ENCODE measurements at regions not wholly inside any gene's neighbourhood (a gene's known extent, or its start where the extent isn't known, plus 50 kb on each side); places are given as distances from the start of the nearest gene placed in this dataset.

DNA sequence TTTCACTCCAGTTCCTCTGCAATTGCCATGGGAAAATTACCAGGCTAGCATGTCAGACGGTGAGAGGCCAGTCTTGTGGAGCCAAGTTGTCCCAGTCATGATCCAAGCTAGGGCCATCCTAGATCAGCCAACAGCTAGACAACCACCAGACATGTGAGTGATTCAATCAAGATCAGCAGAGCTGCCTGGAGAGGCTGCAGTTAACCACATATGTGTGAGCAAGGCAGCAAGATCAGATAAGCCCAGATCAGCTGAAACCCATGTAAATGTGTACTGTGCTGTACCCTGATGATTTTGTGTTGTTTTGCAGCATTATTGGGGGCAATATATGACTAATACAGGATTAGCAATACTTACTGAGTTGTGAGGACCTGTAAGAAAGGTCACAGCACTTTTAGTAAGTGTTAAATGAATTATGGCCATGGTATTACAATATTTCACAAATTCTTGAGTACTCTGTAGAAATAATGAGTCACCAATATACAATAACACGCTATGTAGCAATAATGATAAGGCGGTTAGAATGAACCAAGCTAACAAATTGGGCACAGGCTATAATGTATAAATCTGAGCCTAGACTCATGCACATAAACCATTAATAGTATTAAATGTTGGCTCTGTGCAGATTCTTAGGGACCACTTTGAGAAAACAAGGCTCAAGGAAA is 91.4 kb downstream of the SUDS3 start:
- TF ChIP-seq, protein P1, sequence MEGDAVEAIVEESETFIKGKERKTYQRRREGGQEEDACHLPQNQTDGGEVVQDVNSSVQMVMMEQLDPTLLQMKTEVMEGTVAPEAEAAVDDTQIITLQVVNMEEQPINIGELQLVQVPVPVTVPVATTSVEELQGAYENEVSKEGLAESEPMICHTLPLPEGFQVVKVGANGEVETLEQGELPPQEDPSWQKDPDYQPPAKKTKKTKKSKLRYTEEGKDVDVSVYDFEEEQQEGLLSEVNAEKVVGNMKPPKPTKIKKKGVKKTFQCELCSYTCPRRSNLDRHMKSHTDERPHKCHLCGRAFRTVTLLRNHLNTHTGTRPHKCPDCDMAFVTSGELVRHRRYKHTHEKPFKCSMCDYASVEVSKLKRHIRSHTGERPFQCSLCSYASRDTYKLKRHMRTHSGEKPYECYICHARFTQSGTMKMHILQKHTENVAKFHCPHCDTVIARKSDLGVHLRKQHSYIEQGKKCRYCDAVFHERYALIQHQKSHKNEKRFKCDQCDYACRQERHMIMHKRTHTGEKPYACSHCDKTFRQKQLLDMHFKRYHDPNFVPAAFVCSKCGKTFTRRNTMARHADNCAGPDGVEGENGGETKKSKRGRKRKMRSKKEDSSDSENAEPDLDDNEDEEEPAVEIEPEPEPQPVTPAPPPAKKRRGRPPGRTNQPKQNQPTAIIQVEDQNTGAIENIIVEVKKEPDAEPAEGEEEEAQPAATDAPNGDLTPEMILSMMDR (IDR thresholded peaks at IDR 0.05; ENCODE audit: low read depth, low read length, missing control alignments), result no peak
- in situ Hi-C loops (cut with HindIII; ENCODE audit: low pct_ligation_motif_present, low sequenced_read_pairs), result no loop called here

DNA sequence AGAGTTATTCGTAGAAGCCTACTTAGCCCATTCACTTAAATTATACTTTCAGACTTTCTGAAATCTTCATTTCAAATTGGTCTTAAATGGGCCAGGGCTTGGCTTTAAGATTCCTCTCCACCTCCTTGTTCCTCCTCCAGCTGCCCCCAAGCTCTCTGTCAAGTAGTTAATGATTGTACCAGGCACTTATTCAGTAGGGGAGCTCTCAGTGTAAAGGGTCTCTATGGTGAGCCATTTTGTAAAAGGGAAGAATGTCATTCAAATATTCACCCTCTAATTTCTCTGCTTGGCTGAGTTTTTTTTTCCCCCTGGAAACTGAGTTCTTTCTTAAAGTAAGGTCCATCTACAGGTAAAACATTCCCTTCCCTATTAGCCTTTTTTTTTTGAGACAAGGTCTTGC is 96.6 kb downstream of the SUDS3 start:
- Histone ChIP-seq H3K27me3 (replicated peaks) (no peaks in the 10 kb centered on the region), H3K4me3 (ENCODE audit: low read depth, low read length) (no peak overlapping the region), H3K36me3 (replicated peaks) (no peaks in the 10 kb centered on the region), H3K27ac (no peak overlapping the region)
- DNase-seq, result no peak
- TF ChIP-seq, protein P1 (IDR thresholded peaks at IDR 0.05; ENCODE audit: low read depth, low read length, missing control alignments), result no peak
- in situ Hi-C loops (cut with HindIII; ENCODE audit: low pct_ligation_motif_present, low sequenced_read_pairs), result no loop called here

More for the DNA sequence above, 91.4 kb downstream of the SUDS3 start:
- peak; percentile 76 for DNase-seq
- H3K36me3 ChIP-seq (replicated peaks), result no peaks in the 10 kb centered on the region
- no peak overlapping the region for H3K27ac ChIP-seq
- no peaks in the 10 kb centered on the region for H3K27me3 ChIP-seq (replicated peaks)
- no peak overlapping the region for H3K4me3 ChIP-seq (ENCODE audit: low read depth, low read length)

DNA sequence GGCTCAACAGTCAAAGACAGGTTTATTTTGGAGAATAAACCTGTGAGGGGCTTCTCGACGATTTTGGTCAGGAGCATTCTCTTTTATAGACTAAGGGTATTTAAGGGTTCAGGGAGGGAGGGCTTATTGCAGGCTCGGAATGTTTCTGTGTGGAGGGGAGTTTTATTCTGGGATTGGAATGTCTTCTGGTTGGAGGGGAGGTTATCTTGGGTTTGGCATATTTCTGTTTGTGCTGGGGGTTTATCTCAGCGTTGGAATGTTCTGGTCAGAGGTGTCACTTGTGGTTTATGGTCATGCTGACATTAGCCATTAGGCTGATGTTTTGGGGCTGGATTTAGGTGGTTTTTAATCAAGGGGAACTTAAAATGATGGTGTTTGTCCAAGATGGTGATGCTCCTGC is 103.9 kb downstream of the SUDS3 start:
- no peak overlapping the region for H3K27ac ChIP-seq
- no peaks in the 10 kb centered on the region for H3K27me3 ChIP-seq (replicated peaks)
- peak; percentile 35 for DNase-seq
- TF ChIP-seq, protein P1 (IDR thresholded peaks at IDR 0.05; ENCODE audit: low read depth, low read length, missing control alignments), result no peak
- H3K36me3 ChIP-seq (replicated peaks), result no peaks in the 10 kb centered on the region
- H3K4me3 ChIP-seq (ENCODE audit: low read depth, low read length), result no peak overlapping the region
- in situ Hi-C loops (cut with HindIII; ENCODE audit: low pct_ligation_motif_present, low sequenced_read_pairs), result no loop called here

DNA sequence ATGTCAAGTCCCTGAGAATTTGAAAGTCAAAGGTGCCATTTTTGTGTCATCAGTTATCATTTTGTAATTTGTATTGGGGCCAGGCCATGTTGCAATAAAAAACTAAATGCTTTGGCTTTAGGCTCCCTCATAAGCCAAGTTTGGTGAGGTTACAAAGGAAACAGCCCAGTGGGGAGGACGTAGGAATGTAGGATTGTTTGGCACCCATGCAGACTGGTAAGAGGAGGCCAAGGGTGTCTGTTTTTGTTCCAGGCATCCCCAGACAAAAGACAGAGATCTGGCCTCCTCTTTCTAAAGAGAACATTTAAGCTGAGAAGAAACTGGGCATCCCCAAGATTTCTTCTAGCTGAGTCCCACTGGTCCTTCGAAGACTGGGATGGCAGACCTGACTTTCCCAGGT is 111.7 kb downstream of the SUDS3 start:
- H3K27ac ChIP-seq, result no peak overlapping the region
- H3K27me3 ChIP-seq (replicated peaks), result no peaks in the 10 kb centered on the region
- H3K4me3 ChIP-seq (ENCODE audit: low read depth, low read length), result no peak overlapping the region
- H3K36me3 ChIP-seq (replicated peaks), result no peaks in the 10 kb centered on the region
- in situ Hi-C loops (cut with HindIII; ENCODE audit: low pct_ligation_motif_present, low sequenced_read_pairs), result no loop called here
- TF ChIP-seq, protein P1 (IDR thresholded peaks at IDR 0.05; ENCODE audit: low read depth, low read length, missing control alignments), result no peak
- no peak for DNase-seq

DNA sequence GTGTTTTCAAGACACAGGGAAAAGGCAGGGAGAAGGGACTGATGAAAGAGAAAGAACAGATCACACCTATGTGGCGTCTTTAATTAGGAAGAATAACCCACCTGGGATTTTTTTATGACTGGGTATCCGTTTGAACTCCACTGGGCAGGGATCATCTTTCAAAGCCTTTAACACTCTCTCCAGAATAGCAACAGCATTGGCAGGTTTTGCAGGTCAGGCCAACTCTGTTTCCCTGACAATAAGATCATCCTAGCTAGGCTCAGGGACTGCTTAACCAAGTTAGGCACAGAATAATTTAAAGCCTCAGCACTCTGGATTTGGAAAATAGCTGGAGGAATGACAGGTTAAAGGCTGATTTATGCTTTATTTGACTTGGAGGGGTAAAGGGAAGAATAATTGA is 117.6 kb downstream of the SUDS3 start:
- TF ChIP-seq, protein P1 (IDR thresholded peaks at IDR 0.05; ENCODE audit: low read depth, low read length, missing control alignments), result no peak
- no peak overlapping the region for H3K4me3 ChIP-seq (ENCODE audit: low read depth, low read length)
- no peak for DNase-seq
- no peaks in the 10 kb centered on the region for H3K27me3 ChIP-seq (replicated peaks)
- H3K36me3 ChIP-seq (replicated peaks), result no peaks in the 10 kb centered on the region
- no peak overlapping the region for H3K27ac ChIP-seq
- in situ Hi-C loops (cut with HindIII; ENCODE audit: low pct_ligation_motif_present, low sequenced_read_pairs), result no loop called here

DNA sequence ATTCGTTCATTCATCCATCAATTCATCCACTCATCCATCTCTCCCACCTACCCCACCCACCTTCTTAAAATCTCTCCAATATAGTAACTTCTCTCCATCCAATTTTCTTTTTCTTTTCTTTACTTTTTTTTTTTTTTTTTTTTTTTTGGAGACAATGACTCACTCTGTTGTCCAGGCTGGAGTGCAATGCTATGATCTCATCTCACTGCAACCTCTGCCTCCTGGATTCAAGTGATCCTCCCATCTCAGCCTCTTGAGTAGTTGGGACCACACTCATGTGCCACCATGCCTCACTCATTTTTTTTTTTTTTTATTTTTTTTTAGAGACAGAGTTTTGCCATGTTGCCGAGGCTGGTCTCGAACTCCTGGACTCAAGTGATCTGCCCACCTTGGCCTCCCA is 118.4 kb downstream of the SUDS3 start:
- DNase-seq, result peak; percentile 24
- Histone ChIP-seq H3K36me3 (replicated peaks) (no peaks in the 10 kb centered on the region), H3K27me3 (replicated peaks) (no peaks in the 10 kb centered on the region), H3K4me3 (ENCODE audit: low read depth, low read length) (no peak overlapping the region), H3K27ac (no peak overlapping the region)
- in situ Hi-C loops (cut with HindIII; ENCODE audit: low pct_ligation_motif_present, low sequenced_read_pairs), result no loop called here
- TF ChIP-seq, protein P1 (IDR thresholded peaks at IDR 0.05; ENCODE audit: low read depth, low read length, missing control alignments), result no peak

Measured in brain microvascular endothelial cell (primary cell).